ENCODE measurements at regions not wholly inside any gene's neighbourhood (a gene's known extent, or its start where the extent isn't known, plus 50 kb on each side); places are given as distances from the start of the nearest gene placed in this dataset.
"Not testable (repeated sequence)": the region's sequence is repeated elsewhere in the genome, so short reads cannot be mapped to it uniquely, and the experiment has no call there.

GRCh38 chr6:121627761-121628160 lies 192.3 kb downstream of the GJA1 start:
- peaks cover 8% of the 10 kb centered on the region for H3K27me3 Mint-ChIP-seq (ENCODE audit: unreplicated experiment)
- H3K4me3 Mint-ChIP-seq (ENCODE audit: unreplicated experiment) = no peak overlapping the region
- DNase-seq = no peak
- no peaks in the 10 kb centered on the region for H3K4me1 Mint-ChIP-seq (ENCODE audit: low read depth, unreplicated experiment)
- H3K36me3 Mint-ChIP-seq (ENCODE audit: unreplicated experiment) = peaks cover 30% of the 10 kb centered on the region
- TF ChIP-seq CTCF (IDR thresholded peaks at IDR 0.05; ENCODE audit: partially characterized antibody, unreplicated experiment) = no peak
- peaks cover 3% of the 10 kb centered on the region for H3K9me3 Mint-ChIP-seq (ENCODE audit: unreplicated experiment)
- no peak overlapping the region for H3K27ac Mint-ChIP-seq (ENCODE audit: unreplicated experiment)

GRCh38 chr6:121630716-121631115 lies 195.3 kb downstream of the GJA1 start:
- no peak for DNase-seq
- H3K4me3 Mint-ChIP-seq (ENCODE audit: unreplicated experiment) = no peak overlapping the region
- no peak for TF ChIP-seq CTCF (IDR thresholded peaks at IDR 0.05; ENCODE audit: partially characterized antibody, unreplicated experiment)
- H3K36me3 Mint-ChIP-seq (ENCODE audit: unreplicated experiment) = peaks cover 32% of the 10 kb centered on the region
- peaks cover 5% of the 10 kb centered on the region for H3K27me3 Mint-ChIP-seq (ENCODE audit: unreplicated experiment)
- no peak overlapping the region for H3K27ac Mint-ChIP-seq (ENCODE audit: unreplicated experiment)
- peaks cover 4% of the 10 kb centered on the region for H3K9me3 Mint-ChIP-seq (ENCODE audit: unreplicated experiment)
- H3K4me1 Mint-ChIP-seq (ENCODE audit: low read depth, unreplicated experiment) = no peaks in the 10 kb centered on the region

GRCh38 chr6:121631752-121632151 lies 196.3 kb downstream of the GJA1 start:
- H3K9me3 Mint-ChIP-seq (ENCODE audit: unreplicated experiment); H3K4me1 Mint-ChIP-seq (ENCODE audit: low read depth, unreplicated experiment); H3K4me3 Mint-ChIP-seq (ENCODE audit: unreplicated experiment); DNase-seq; H3K27me3 Mint-ChIP-seq (ENCODE audit: unreplicated experiment); H3K27ac Mint-ChIP-seq (ENCODE audit: unreplicated experiment): not testable (repeated sequence)
- peaks cover 32% of the 10 kb centered on the region for H3K36me3 Mint-ChIP-seq (ENCODE audit: unreplicated experiment)

DNA sequence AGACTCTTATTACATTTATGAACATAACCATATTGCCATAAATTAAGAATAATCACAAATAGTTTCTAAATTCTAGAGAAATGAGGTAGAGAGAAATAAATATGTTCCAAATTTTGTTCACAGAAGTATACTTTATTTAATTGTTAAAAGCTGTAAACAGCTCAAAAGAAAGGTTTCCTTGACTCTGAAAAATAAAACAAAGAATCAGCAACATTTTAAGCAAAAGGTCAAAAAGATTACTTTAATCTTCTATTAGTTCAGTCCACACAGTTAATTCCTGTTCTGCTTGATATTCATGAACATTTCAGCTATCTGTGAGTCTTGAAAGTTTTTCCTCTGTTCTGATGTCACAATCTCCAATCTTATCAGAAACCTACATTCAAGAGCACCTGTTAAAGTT lies 197.9 kb downstream of the GJA1 start:
- no peak overlapping the region for H3K4me3 Mint-ChIP-seq (ENCODE audit: unreplicated experiment)
- H3K4me1 Mint-ChIP-seq (ENCODE audit: low read depth, unreplicated experiment) = no peaks in the 10 kb centered on the region
- DNase-seq = no peak
- no peak for TF ChIP-seq CTCF (IDR thresholded peaks at IDR 0.05; ENCODE audit: partially characterized antibody, unreplicated experiment)
- H3K27me3 Mint-ChIP-seq (ENCODE audit: unreplicated experiment) = peaks cover 3% of the 10 kb centered on the region
- peaks cover 28% of the 10 kb centered on the region for H3K36me3 Mint-ChIP-seq (ENCODE audit: unreplicated experiment)
- H3K9me3 Mint-ChIP-seq (ENCODE audit: unreplicated experiment) = peaks cover 5% of the 10 kb centered on the region
- H3K27ac Mint-ChIP-seq (ENCODE audit: unreplicated experiment) = no peak overlapping the region

GRCh38 chr6:121634586-121634985 lies 199.1 kb downstream of the GJA1 start:
- DNase-seq; H3K9me3 Mint-ChIP-seq (ENCODE audit: unreplicated experiment); H3K27ac Mint-ChIP-seq (ENCODE audit: unreplicated experiment); H3K4me3 Mint-ChIP-seq (ENCODE audit: unreplicated experiment); H3K27me3 Mint-ChIP-seq (ENCODE audit: unreplicated experiment); H3K4me1 Mint-ChIP-seq (ENCODE audit: low read depth, unreplicated experiment): not testable (repeated sequence)
- H3K36me3 Mint-ChIP-seq (ENCODE audit: unreplicated experiment) = peaks cover 28% of the 10 kb centered on the region

DNA sequence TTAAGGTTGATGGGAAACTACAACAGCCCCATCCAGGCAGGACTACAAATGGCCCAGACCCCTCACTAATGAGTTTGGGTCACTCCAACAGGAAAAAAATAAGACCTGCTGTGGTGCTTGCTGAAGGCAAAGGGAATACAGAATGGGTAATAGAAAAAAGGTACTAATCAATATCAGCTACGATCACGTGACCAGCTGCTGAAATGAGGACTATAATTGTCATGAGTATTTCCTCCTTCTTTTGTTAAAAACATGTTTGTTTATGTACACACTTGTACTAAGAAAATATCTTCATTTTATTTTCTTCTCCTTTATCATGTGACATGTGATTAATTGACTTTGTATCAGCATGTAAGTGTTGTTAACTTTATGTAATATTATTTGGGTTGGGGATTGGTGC lies 199.9 kb downstream of the GJA1 start:
- Mint-ChIP-seq H3K27ac (ENCODE audit: unreplicated experiment) (no peak overlapping the region), H3K36me3 (ENCODE audit: unreplicated experiment) (peaks cover 27% of the 10 kb centered on the region), H3K27me3 (ENCODE audit: unreplicated experiment) (peaks cover 3% of the 10 kb centered on the region), H3K4me1 (ENCODE audit: low read depth, unreplicated experiment) (no peaks in the 10 kb centered on the region), H3K9me3 (ENCODE audit: unreplicated experiment) (peaks cover 5% of the 10 kb centered on the region), H3K4me3 (ENCODE audit: unreplicated experiment) (no peak overlapping the region)
- no peak for DNase-seq
- no peak for TF ChIP-seq CTCF (IDR thresholded peaks at IDR 0.05; ENCODE audit: partially characterized antibody, unreplicated experiment)

DNA sequence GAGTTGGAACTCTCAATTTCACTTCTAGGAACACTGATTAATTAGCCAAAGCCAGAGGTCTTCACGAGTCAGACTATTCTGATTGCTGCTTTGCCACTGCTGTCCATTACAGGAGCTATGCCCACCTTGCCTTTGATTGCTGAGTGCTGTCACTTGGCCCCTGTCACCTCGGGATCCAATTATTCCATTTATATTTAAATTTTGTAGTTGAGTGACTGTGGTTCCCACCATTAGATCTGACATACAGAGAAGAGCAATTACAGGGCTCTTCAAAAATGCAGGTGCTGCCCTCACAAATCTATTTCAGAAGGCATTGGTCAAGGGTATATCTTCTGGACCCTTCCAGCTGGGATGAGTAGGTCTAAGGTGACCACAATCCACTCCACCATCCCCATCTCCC lies 200.8 kb downstream of the GJA1 start:
- not testable (repeated sequence) for H3K4me1 Mint-ChIP-seq (ENCODE audit: low read depth, unreplicated experiment); H3K27me3 Mint-ChIP-seq (ENCODE audit: unreplicated experiment); DNase-seq; H3K9me3 Mint-ChIP-seq (ENCODE audit: unreplicated experiment); H3K4me3 Mint-ChIP-seq (ENCODE audit: unreplicated experiment); H3K27ac Mint-ChIP-seq (ENCODE audit: unreplicated experiment)
- H3K36me3 Mint-ChIP-seq (ENCODE audit: unreplicated experiment) = peaks cover 18% of the 10 kb centered on the region
